ENCODE measurements at regions not wholly inside any gene's neighbourhood (a gene's known extent, or its start where the extent isn't known, plus 50 kb on each side); places are given as distances from the start of the nearest gene placed in this dataset.

- ChIA-PET CTCF (no interaction called here), POLR2A (ENCODE audit: unreplicated experiment) (no interaction called here)
- no peak overlapping the region for H3K4me2 ChIP-seq (ENCODE audit: low read depth, low read length)
- H3K14ac ChIP-seq (replicated peaks; ENCODE audit: low read depth, low read length), result no peak overlapping the region
- H3K4me3 ChIP-seq (ENCODE audit: insufficient read depth, low read depth, low read length), result no peak overlapping the region
- H3K4me1 ChIP-seq (ENCODE audit: control insufficient read depth, insufficient read depth, low read length), result no peaks in the 10 kb centered on the region
- no peak overlapping the region for H2AFZ ChIP-seq (replicated peaks; ENCODE audit: low read length, poor library complexity)
- H4K20me1 ChIP-seq (ENCODE audit: insufficient read depth, low read length), result no peaks in the 10 kb centered on the region
- no peaks in the 10 kb centered on the region; the same call in 1 of the 2 replicates for H3K27me3 ChIP-seq (ENCODE audit: control insufficient read depth, insufficient read depth, low read length)
- DNase-seq (no peak), ATAC-seq (ENCODE audit: low read depth) (no peak)
- H3K27ac ChIP-seq (ENCODE audit: insufficient read depth, low read length), result no peak overlapping the region
- in situ Hi-C loops (cut with MboI; ENCODE audit: low sequenced_read_pairs) (no loop called here), dilution Hi-C loops (cut with HindIII; ENCODE audit: low sequenced_read_pairs, unreplicated experiment) (no loop called here), intact Hi-C loops (cut with micrococcal nuclease) (no loop called here)
- H2BK120ac ChIP-seq (ENCODE audit: low read depth, low read length), result no peak overlapping the region
- H3K79me1 ChIP-seq (ENCODE audit: low read depth in 1 of 2, low read length in 2 of 2), result no peaks in the 10 kb centered on the region
- no TSS peak for BruUV-seq (replicated peaks)
- no peaks in the 10 kb centered on the region for H3K36me3 ChIP-seq (ENCODE audit: control insufficient read depth, insufficient read depth, low read length)
- H2BK5ac ChIP-seq (ENCODE audit: low read depth, low read length, poor library complexity, severe bottlenecking), result no peak overlapping the region
- no peak overlapping the region for H3K18ac ChIP-seq (ENCODE audit: low read depth, low read length)
- WGBS, 2 experiments (ENCODE audit: extremely low coverage in 2 of 2, insufficient read length in 1 of 2), result 41% methylated on average over 4 of the region's 11 CpGs; no CpG with 5 or more reads in 1 of the 2 experiments
- H3K23ac ChIP-seq (ENCODE audit: low read depth, low read length), result no peak overlapping the region
- no peak overlapping the region for H4K8ac ChIP-seq (ENCODE audit: low read depth in 2 of 2, low read length in 2 of 2)
- no peak overlapping the region for H2BK20ac ChIP-seq (ENCODE audit: low read depth, low read length)
- H3K9ac ChIP-seq (ENCODE audit: low read depth, low read length), result no peak overlapping the region
- H2BK15ac ChIP-seq (ENCODE audit: low read depth, low read length), result no peak overlapping the region
- no peak for TF ChIP-seq MAZ (IDR thresholded peaks at IDR 0.05; ENCODE audit: borderline replicate concordance, low read depth, low read length)
- no peak for TF ChIP-seq NFE2L2 (IDR thresholded peaks at IDR 0.05; ENCODE audit: low read depth, low read length)
- TF ChIP-seq, protein P1, sequence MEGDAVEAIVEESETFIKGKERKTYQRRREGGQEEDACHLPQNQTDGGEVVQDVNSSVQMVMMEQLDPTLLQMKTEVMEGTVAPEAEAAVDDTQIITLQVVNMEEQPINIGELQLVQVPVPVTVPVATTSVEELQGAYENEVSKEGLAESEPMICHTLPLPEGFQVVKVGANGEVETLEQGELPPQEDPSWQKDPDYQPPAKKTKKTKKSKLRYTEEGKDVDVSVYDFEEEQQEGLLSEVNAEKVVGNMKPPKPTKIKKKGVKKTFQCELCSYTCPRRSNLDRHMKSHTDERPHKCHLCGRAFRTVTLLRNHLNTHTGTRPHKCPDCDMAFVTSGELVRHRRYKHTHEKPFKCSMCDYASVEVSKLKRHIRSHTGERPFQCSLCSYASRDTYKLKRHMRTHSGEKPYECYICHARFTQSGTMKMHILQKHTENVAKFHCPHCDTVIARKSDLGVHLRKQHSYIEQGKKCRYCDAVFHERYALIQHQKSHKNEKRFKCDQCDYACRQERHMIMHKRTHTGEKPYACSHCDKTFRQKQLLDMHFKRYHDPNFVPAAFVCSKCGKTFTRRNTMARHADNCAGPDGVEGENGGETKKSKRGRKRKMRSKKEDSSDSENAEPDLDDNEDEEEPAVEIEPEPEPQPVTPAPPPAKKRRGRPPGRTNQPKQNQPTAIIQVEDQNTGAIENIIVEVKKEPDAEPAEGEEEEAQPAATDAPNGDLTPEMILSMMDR (conservative IDR thresholded peaks at IDR 0.05; ENCODE audit: low read depth, low read length), result no peak
- no peak for TF ChIP-seq USF2 (IDR thresholded peaks at IDR 0.05; ENCODE audit: low read depth, low read length)
- TF ChIP-seq BHLHE40 (IDR thresholded peaks at IDR 0.05; ENCODE audit: low read depth, low read length), result no peak
- no peak for TF ChIP-seq FOS (IDR thresholded peaks at IDR 0.05; ENCODE audit: low read depth, low read length)
- no peak for TF ChIP-seq SMC3 (IDR thresholded peaks at IDR 0.05; ENCODE audit: low read depth, low read length)
- no peak for TF ChIP-seq ELK1 (IDR thresholded peaks at IDR 0.05; ENCODE audit: borderline replicate concordance, low read depth, low read length)
- no peak for TF ChIP-seq RFX5 (IDR thresholded peaks at IDR 0.05; ENCODE audit: low read depth, low read length)
- TF ChIP-seq CHD1 (IDR thresholded peaks at IDR 0.05; ENCODE audit: low read depth, low read length), result no peak
- TF ChIP-seq RAD21 (IDR thresholded peaks at IDR 0.05; ENCODE audit: low read length), result no peak
- no peak for TF ChIP-seq MAFK (IDR thresholded peaks at IDR 0.05; ENCODE audit: low read depth, low read length)
- TF ChIP-seq CEBPB (IDR thresholded peaks at IDR 0.05; ENCODE audit: low read depth, low read length), result no peak
- TF ChIP-seq POLR2A (IDR thresholded peaks at IDR 0.05; ENCODE audit: low read depth, low read length), result no peak
- no peak for TF ChIP-seq RCOR1 (IDR thresholded peaks at IDR 0.05; ENCODE audit: insufficient replicate concordance, low read length)
- TF ChIP-seq MXI1 (IDR thresholded peaks at IDR 0.05; ENCODE audit: borderline replicate concordance, low read depth, low read length), result no peak
- no peak overlapping the region for H2AK5ac ChIP-seq (ENCODE audit: low read depth, low read length)
- H3K9me3 ChIP-seq (ENCODE audit: control insufficient read depth, insufficient read depth, low read length), result no peaks in the 10 kb centered on the region
- H4K5ac ChIP-seq (ENCODE audit: low read depth, low read length), result no peak overlapping the region
- no peak overlapping the region for H4K91ac ChIP-seq (ENCODE audit: insufficient read depth, low read depth, low read length)
- H3K56ac ChIP-seq (ENCODE audit: extremely low read depth, insufficient read depth, low read length), result no peak overlapping the region
- H2AK9ac ChIP-seq (replicated peaks; ENCODE audit: low read depth, low read length, poor library complexity), result no peak overlapping the region
- no peak overlapping the region for H3K4ac ChIP-seq (ENCODE audit: low read depth, low read length)
- H3K9me1 ChIP-seq (ENCODE audit: insufficient read depth, low read length), result peaks cover 2% of the 10 kb centered on the region; the same call in 1 of the 2 replicates
Measured at GRCh38 chr10:42939237-42939636, 137.6 kb upstream of the RET start.

All from IMR-90 (cell line).